Erythroblast (primary cell): ENCODE measurements at regions not wholly inside any gene's neighbourhood (a gene's known extent, or its start where the extent isn't known, plus 50 kb on each side); places are given as distances from the start of the nearest gene placed in this dataset.
"Not testable (repeated sequence)": the region's sequence is repeated elsewhere in the genome, so short reads cannot be mapped to it uniquely, and the experiment has no call there.

Source experiments
- DNase-seq, 2 experiments: peaks; one replicate each; lab custom pipeline; 2025; lab: John Stamatoyannopoulos, UW
- GATA1 ChIP-seq: IDR thresholded peaks from 2 replicates; pipeline ENCODE4 v1.6.1; 2011; ENCODE audit warnings: low read depth, mild to moderate bottlenecking, control low read depth, low read length, moderate library complexity
- POLR2A ChIP-seq: IDR thresholded peaks from 2 replicates; pipeline ENCODE4 v1.6.1; 2011; ENCODE audit warnings: mild to moderate bottlenecking, low read length

- no peak for TF ChIP-seq GATA1
- no peak for TF ChIP-seq POLR2A
- no peak for DNase-seq
Observed at GRCh38 chr3:177902876-177903275, 633.4 kb upstream of the KCNMB2 start.

- no peak for DNase-seq
- TF ChIP-seq GATA1 = no peak
Observed at GRCh38 chr3:177904621-177905020, 631.6 kb upstream of the KCNMB2 start.

GRCh38 chr3:177905173-177906125 lies 630.8 kb upstream of the KCNMB2 start:
- DNase-seq = no peak
- no peak for TF ChIP-seq POLR2A
- TF ChIP-seq GATA1 = no peak

GRCh38 chr3:177906126-177906511 lies 630.1 kb upstream of the KCNMB2 start:
- no peak for DNase-seq
- TF ChIP-seq POLR2A (no peak), GATA1 (no peak)

GRCh38 chr3:177906578-177907229 lies 629.5 kb upstream of the KCNMB2 start:
- no peak for DNase-seq
- no peak for TF ChIP-seq POLR2A
- TF ChIP-seq GATA1 = no peak

GRCh38 chr3:177909530-177909929 lies 626.7 kb upstream of the KCNMB2 start:
- DNase-seq = not testable (repeated sequence)

GRCh38 chr3:177914224-177914623 lies 622.0 kb upstream of the KCNMB2 start:
- no peak for DNase-seq
- TF ChIP-seq POLR2A (no peak), GATA1 (no peak)

- DNase-seq = no peak
Observed at GRCh38 chr3:177916461-177916860, 619.8 kb upstream of the KCNMB2 start.

GRCh38 chr3:177917234-177917861 lies 618.9 kb upstream of the KCNMB2 start:
- DNase-seq = no peak
- TF ChIP-seq POLR2A = no peak
- no peak for TF ChIP-seq GATA1

More at GRCh38 chr3:177916461-177916860, 619.8 kb upstream of the KCNMB2 start:
- TF ChIP-seq GATA1 = no peak
- TF ChIP-seq POLR2A = no peak

GRCh38 chr3:177921153-177921552 lies 615.1 kb upstream of the KCNMB2 start:
- no peak for DNase-seq
- TF ChIP-seq POLR2A (no peak), GATA1 (no peak)

- no peak for TF ChIP-seq POLR2A
- no peak for TF ChIP-seq GATA1
- no peak for DNase-seq
Observed at GRCh38 chr3:177924261-177924660, 612.0 kb upstream of the KCNMB2 start.

- DNase-seq = no peak
- no peak for TF ChIP-seq POLR2A
- no peak for TF ChIP-seq GATA1
Observed at GRCh38 chr3:177928172-177928873, 607.9 kb upstream of the KCNMB2 start.

- TF ChIP-seq POLR2A (no peak), GATA1 (no peak)
Observed at GRCh38 chr3:177929310-177929709, 606.9 kb upstream of the KCNMB2 start.

GRCh38 chr3:177930771-177931170 lies 605.5 kb upstream of the KCNMB2 start:
- DNase-seq = no peak
- no peak for TF ChIP-seq GATA1
- no peak for TF ChIP-seq POLR2A

More at GRCh38 chr3:177929310-177929709, 606.9 kb upstream of the KCNMB2 start:
- DNase-seq = no peak
